ENCODE measurements at regions not wholly inside any gene's neighbourhood (a gene's known extent, or its start where the extent isn't known, plus 50 kb on each side); places are given as distances from the start of the nearest gene placed in this dataset.

- no peak overlapping the region for H3K4ac ChIP-seq (replicated peaks; ENCODE audit: insufficient read length, low read depth, low read length)
- no peak overlapping the region for H4K8ac ChIP-seq (ENCODE audit: extremely low read depth, insufficient read depth, low read length)
- H3K9me3 ChIP-seq (ENCODE audit: insufficient read depth in 2 of 2, low read depth in 1 of 2, low read length in 1 of 2): no peaks in the 10 kb centered on the region
- no peaks in the 10 kb centered on the region for H4K20me1 ChIP-seq (replicated peaks in 1 of 2; ENCODE audit: control insufficient read depth in 1 of 2, insufficient read depth in 2 of 2, low read length in 2 of 2)
- no peak overlapping the region for H3K23ac ChIP-seq (ENCODE audit: insufficient read length)
- H3K4me2 ChIP-seq (ENCODE audit: insufficient read depth in 1 of 2, low read depth in 2 of 2, low read length in 2 of 2): no peak overlapping the region
- no peaks in the 10 kb centered on the region for H3K79me1 ChIP-seq (ENCODE audit: low read depth, low read length)
- H3K4me1 ChIP-seq (replicated peaks in 1 of 4; ENCODE audit: control insufficient read depth in 3 of 4, insufficient read depth in 4 of 4, low read length in 3 of 4): peaks cover 2 to 6% (median 3%) of the 10 kb centered on the region in 4 experiments; a peak in 3 of 7 replicates
- H3K79me2 ChIP-seq (ENCODE audit: control insufficient read depth in 1 of 2, insufficient read depth in 2 of 2, low read length in 2 of 2): no peaks in the 10 kb centered on the region
- H3K36me3 ChIP-seq (ENCODE audit: control insufficient read depth in 2 of 4, insufficient read depth in 4 of 4, low read length in 3 of 4): no peaks in the 10 kb centered on the region
- H4K5ac ChIP-seq (ENCODE audit: insufficient read length, low read depth, low read length): no peak overlapping the region
- no peak overlapping the region for H4K91ac ChIP-seq (replicated peaks; ENCODE audit: insufficient read length, low read length)
- no peak overlapping the region for H2BK120ac ChIP-seq (replicated peaks; ENCODE audit: low read depth, low read length)
- DNase-seq (ENCODE audit: low read depth in 1 of 2, low spot score in 2 of 2) (no peak), FAIRE-seq (no peak)
- no peak overlapping the region for H3K27ac ChIP-seq (ENCODE audit: low read depth, low read length)
- H2AK5ac ChIP-seq (ENCODE audit: low read depth, low read length): no peak overlapping the region
- ChIA-PET CTCF (ENCODE audit: partially characterized antibody) (interaction anchor here (0.6 to 1.5 kb wide), 8 partner anchors 13 to 205 kb away, joined by 3 to 7 read pairs (median 3); partner anchors contain the start of gene RRBP1), POLR2A (ENCODE audit: partially characterized antibody) (interaction anchor here (0.9 to 1.3 kb wide), 2 partner anchors 23 to 35 kb away, joined by 3 read pairs; no protein-coding TSS in a partner anchor)
- H3K56ac ChIP-seq (replicated peaks; ENCODE audit: insufficient read length, low read depth, low read length): no peak overlapping the region
- H2BK12ac ChIP-seq (ENCODE audit: low read depth, low read length): peak overlapping the region; percentile 92; the same call in 1 of the 2 replicates
- 0 out of 2 replicates have a peak overlapping the region, but pooled peaks have one; percentile 44 for H2BK5ac ChIP-seq (ENCODE audit: low read depth, low read length)
- H2AFZ ChIP-seq (ENCODE audit: low read length): peak overlapping the region; percentile 74; the same call in 1 of the 2 replicates
- H3K23me2 ChIP-seq (ENCODE audit: low read depth, low read length): no peaks in the 10 kb centered on the region
- H2BK15ac ChIP-seq (ENCODE audit: low read length): no peak overlapping the region
- H3K18ac ChIP-seq (ENCODE audit: extremely low read depth, low read length): no peak overlapping the region
- no peak overlapping the region for H2BK20ac ChIP-seq (ENCODE audit: low read length)
- 93% methylated on average over 15 of the region's 15 CpGs; no CpG with 5 or more reads in 1 of the 2 experiments for WGBS, 2 experiments (ENCODE audit: extremely low coverage in 1 of 2, insufficient coverage in 1 of 2, insufficient read length in 1 of 2, insufficient replicate concordance in 2 of 2, low coverage in 1 of 2, low lambda C conversion rate in 2 of 2, missing lambda C conversion rate in 1 of 2)
- H3K27me3 ChIP-seq (replicated peaks in 1 of 4; ENCODE audit: control insufficient read depth in 3 of 4, extremely low read depth in 1 of 4, insufficient read depth in 3 of 4, low read length in 3 of 4): peaks cover 0 to 3% (median 0%) of the 10 kb centered on the region in 4 experiments; a peak in 2 of 7 replicates
- no peak overlapping the region for H3K14ac ChIP-seq (ENCODE audit: insufficient read length)
- no peak overlapping the region; a peak in 1 of 7 replicates for H3K9ac ChIP-seq (replicated peaks in 1 of 4; ENCODE audit: extremely low read depth in 1 of 4, low read depth in 3 of 4, low read length in 3 of 4)
- H3K4me3 ChIP-seq (ENCODE audit: extremely low read depth in 1 of 4, insufficient read depth in 2 of 4, low read depth in 3 of 4, low read length in 4 of 4): no peak overlapping the region
- TF ChIP-seq TBP (IDR thresholded peaks at IDR 0.05; ENCODE audit: low read depth, low read length) (no peak), RBBP5 (IDR thresholded peaks at IDR 0.05; ENCODE audit: borderline replicate concordance, low read depth, low read length) (no peak), CTCF (IDR thresholded peaks at IDR 0.05; ENCODE audit: control extremely low read depth in 1 of 3, insufficient read depth in 1 of 3, low read depth in 1 of 3, low read length in 3 of 3) (no peak)
Measured at GRCh38 chr20:17822540-17823408, 123.0 kb downstream of the BANF2 start.

Measured in H1 (cell line).